NCI-H345 treated with DMSO at 0.1 percent for 48 hours (cell line): ENCODE measurements at regions not wholly inside any gene's neighbourhood (a gene's known extent, or its start where the extent isn't known, plus 50 kb on each side); places are given as distances from the start of the nearest gene placed in this dataset.

Source experiments
- DNase-seq: peaks from one replicate; lab custom pipeline; 2025; ENCODE audit not compliant: unreplicated experiment; lab: John Stamatoyannopoulos, UW

DNA sequence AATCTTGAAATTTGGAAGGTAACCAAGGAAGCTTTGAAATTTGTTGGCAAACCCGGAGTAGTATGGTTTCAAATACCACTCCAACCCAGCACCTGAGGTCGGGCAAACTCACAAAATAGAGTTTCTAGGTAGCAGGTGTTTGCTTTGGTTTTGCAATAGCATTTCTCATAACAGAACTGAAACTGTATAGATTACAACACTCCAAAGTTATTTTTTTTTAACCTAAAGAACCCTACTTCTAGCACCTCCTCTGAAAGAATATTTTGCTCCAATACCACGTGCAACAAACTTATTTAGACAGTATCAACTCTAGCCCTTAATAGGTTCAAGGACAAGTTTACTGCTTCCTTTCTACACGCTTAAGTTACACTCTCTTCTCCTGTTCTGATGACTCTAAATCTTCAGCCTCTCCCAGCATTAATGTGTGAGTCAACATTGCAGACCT is 178.5 kb upstream of the FMN2 start:
- DNase-seq = no peak

DNA sequence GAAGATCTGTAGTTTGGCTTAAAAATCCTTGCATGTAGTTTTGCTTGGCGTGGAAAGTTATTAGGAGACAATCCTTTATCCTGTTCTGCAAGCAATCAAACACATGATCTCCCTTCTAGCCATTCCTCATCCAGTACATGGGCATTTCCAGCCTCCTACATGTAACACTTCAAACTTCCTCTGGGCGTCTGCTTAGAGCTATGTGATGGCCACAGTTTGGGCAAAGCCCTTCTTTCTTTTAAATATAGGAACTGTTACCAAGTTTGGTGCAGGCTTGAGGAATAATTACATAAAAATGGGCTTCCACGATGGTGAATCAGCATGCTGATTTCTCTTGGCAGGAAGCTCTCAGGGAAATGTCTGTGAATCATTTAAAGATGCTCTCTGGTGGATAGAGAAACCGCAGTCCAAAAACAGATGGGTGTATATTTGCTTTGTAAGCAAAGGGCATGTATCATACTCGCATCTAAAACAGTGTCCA is 176.9 kb upstream of the FMN2 start:
- DNase-seq = no peak

DNA sequence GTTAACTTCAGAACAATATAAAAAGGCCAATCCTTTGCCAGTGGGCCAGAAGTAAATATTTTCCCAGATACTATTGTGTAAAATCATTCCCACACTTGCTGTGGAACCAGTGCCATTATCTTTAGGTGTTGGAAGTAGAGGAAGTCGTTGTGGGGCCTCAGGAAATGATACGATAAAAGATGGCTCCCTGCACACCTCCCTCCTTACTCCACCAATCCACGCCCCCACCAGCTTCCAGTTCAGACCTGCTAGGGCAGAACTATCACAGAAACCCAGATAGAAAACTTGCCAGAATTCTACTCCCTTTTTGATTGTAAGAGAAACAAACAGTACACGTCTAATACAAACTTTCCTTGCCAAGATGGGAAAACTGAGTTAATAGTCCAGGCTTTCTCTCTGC is 173.0 kb upstream of the FMN2 start:
- no peak for DNase-seq

DNA sequence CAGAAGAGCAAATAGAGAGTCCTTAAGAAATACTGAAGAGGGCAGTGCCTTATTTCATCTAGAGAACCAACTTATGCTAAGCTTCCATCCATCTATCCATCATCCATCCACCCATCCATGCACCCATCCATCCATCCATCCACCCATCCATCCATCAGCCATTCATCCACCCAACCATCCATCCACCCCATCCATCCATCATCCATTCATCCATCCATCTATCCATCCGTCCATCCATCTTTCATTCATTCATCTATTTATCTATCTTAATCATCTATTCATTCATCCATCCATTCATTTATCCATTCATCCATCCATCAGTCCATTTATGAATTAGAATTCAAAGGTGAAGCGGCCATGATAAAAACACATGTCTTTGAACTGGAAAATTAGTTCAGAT is 171.5 kb upstream of the FMN2 start:
- DNase-seq = no peak

DNA sequence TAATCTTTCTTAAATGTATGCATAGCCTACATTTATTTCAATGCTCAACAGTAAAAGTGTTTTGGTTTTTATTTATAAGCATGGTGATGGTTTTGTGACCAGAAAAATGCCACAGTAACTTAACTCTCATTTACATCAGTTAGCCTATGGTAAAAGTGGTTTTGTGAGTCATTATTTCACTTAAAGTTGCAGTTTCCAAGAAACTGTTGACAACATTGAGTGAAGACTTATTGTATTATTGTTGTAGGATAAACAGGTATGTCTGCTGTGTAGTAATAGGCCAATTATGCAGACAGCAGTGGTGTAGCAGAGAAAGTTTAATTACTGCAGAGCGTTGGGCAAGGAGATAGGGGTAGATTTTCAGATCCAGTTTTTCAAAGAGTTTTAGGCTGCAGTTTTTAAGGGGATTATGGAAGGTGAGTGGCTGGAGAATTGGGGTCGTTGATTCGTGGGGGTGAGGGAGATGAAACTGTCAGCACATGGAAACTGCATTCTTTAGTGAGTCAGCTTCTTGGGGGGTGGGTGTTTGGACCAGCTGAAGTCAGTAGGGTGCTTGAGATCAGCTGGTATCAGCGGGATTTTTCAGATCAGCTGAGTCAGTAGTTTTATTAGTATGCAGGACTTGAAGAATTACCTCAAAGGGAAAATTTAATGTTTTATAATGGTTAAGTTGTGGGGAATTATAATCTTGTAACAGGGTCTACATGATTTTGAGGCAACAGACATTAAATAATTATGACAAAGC is 168.7 kb upstream of the FMN2 start:
- no peak for DNase-seq

DNA sequence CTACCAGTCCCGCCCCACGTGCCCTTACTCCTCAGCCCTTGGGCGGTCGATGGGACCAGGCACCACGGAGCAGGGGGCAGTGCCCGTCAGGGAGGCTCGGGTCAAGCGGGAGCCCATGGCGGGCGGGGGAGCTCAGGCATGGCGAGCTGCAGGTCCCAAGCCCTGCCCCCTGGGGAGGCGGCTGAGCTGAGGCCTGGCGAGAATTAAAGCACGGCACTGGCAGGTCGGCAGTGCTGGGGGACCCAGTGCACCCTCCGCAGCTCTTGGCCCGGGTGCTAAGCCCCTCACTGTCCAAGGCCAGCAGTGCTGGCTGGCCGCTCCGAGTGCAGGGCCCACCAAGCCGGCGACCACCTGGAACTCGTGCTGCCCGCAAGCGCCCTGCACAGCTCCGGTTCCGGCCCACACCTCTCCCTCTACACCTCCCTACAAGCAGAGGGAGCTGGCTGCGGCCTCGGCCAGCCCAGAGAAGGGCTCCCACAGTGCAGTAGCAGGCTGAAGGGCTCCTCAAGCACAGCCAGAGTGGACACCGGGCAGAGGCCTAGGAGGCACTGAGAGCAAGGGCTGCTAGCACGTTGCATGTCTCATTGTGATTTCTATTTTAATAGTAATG is 166.8 kb upstream of the FMN2 start:
- DNase-seq = no peak

DNA sequence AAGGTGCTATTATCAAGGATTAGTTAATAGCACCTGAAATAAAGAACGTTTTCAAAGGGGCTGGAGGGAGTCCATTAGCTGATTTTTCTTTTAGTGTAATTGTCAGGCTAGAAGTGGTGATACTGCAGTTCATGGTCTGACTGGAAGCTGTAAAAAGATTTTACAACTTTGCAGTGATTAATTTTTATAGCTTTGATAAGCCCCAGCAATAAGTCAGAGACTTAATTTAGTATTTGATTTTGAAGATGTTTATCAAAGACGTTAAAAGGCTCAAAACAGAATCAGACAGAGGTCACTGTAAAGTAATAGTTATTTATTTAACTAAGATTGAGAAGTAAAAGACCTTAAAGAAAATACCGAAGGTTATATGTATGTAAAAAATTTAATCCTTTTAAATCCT is 165.5 kb upstream of the FMN2 start:
- no peak for DNase-seq

DNA sequence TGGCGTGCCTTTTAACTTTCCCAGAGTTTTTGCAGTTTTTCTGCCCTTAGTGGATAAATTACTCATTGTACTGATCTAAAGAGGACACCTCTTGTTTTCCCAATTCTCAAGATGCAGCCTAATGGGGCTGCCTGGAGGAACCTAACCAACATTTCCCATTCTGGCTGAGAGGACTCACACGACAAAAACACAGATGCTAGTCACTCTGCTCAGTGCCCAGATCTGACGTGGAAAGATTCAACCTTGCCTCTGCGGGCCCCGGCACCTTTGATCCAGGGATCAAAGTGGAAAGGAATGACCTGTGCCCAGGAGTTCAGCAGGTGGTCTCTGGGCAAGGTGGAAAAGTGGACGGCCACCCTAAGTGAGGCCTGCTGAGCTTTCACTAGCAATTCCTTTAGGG is 162.4 kb upstream of the FMN2 start:
- DNase-seq = no peak

DNA sequence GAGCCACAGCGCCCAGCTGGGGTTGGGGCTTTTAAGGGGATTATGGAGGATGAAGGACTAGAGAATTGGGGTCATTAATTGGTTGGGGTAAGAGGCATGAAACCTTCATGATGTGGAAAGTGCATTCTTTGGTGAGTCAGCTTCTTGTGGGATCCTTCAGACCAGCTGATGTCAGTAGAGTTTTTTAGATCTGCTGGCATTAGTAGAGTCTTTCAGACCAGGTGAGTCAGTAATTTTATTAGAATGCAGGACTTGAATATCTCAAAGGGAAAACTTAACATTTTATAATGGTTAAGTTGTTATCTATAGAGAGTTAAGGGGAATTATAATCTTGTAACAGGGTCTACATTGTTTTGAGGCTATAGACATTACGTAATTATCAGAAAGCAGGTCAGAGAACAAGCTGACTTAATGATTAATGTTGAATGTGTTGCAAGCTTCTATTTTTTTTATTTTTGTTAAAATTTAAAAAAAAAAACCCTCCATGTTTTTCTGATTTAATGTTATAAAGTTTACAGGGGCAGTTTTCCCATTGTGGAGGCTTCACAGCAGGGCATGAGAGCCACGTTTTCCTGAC is 160.9 kb upstream of the FMN2 start:
- no peak for DNase-seq

DNA sequence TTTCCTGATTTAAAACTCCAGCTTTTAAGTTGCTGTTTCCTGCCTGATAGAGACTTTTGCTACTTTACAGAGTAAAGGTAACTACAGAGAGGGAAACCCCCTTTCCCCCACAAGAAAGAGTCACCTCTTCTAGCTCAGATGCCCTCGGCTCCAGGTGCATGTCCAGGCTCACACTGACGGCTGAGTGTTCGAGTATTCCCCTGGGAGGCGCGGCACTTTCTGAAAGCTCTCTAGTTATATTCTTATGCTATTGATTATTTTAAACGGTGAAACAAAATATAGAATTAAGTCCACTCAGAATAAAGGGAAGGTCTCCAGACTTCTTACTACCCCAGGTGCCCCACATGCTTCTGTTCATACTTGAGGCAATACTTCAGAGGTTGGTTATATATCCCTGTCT is 160.3 kb upstream of the FMN2 start:
- DNase-seq = no peak

DNA sequence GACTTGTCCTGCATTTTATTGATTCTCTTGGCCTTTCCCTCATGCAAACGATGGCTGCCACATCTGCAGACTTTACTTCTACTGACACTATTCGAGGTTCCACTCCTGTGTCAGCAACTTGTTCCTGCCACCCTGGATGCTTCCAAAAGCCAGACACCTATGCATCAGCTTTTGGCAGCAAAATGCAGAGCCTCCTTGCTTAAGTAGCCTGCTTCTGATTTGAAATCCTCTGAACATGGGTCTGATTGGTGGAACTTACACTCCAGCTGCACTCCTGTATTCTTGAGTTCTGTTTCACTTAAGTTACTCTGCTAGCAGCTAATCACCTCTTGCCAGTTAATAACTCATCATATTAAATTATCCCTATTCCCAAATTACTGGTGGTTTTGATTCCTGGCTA is 152.1 kb upstream of the FMN2 start:
- no peak for DNase-seq

DNA sequence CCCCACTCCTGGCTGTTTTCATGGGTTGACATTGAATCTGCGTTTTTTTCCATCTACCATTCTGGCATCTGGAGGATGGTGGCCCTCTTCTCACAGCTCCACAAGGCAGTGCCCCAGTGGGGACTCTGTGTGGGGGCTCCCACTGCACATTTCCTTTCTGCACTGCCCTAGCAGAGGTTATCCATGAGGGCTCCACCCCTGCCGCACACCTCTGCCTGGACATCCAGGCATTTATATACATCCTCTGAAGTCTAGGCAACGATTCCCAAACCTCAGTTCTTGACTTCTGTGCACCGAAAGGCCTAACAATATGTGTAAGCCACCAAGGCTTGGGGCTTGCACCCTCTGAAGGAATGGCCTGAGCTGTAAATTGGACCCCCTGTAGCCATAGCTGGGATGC is 147.9 kb upstream of the FMN2 start:
- DNase-seq = no peak

DNA sequence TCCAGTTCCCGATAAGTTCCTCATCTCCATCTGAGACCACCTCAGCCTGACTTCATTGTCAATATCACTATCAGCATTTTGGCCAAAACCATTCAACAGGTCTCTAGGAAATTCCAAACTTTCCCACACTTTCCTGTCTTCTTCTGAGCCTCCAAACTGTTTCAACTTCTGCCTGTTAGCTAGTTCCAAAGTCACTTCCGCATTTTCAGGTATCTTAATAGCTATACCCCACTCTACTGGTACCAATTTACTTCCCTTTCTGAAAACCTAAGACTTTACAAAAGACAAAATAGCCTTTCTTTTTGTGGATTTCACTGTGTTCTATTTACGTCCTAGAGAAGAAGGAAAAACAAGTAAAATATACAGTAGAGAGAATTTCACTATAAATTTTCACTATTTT is 147.0 kb upstream of the FMN2 start:
- DNase-seq = no peak

DNA sequence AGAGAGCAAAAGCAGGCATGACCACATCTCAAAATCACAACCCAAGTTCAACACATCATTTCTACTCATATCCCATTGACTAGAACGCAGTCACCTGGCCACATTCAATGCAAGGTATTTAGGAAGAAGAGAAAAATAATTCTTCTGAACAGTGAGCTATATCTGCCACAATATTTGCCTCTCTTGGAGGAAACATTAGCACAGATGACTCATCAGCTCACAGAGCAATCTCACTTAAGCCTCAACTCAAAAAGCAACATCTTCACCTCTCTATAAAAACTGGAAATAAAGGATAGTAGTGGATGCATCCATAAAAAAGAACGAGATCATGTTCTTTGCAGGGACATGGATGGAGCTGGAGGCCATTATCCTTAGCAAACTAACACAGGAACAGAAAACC is 143.9 kb upstream of the FMN2 start:
- DNase-seq = no peak

DNA sequence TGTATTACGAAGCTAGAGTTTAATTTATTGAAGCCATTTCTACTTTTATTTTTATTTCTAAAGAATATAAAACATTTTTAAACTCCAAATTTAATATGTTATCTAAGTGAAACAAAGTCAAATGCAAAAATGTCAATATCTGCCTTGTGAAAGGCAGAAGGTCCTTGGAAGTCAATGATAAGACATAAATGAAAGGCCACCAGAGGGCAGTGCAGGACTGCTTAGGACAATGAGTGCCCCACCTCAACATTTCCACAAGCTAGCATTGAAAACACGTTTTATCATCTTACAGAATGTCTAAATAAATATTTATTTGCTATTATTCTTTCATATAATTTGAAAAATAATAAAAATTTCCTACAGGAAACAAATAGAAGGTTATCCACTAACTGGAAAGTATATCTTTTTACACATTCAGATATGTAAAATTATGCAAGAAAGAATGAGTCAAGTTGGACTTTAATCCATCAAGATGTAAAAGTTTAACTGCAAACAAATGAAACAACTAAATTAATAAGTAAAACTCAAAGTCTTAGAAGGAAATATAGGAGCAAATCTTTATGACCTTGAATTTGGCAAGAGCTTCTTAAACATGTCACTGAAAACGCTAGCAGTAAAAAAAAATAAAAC is 140.1 kb upstream of the FMN2 start:
- DNase-seq = peak; percentile 53

DNA sequence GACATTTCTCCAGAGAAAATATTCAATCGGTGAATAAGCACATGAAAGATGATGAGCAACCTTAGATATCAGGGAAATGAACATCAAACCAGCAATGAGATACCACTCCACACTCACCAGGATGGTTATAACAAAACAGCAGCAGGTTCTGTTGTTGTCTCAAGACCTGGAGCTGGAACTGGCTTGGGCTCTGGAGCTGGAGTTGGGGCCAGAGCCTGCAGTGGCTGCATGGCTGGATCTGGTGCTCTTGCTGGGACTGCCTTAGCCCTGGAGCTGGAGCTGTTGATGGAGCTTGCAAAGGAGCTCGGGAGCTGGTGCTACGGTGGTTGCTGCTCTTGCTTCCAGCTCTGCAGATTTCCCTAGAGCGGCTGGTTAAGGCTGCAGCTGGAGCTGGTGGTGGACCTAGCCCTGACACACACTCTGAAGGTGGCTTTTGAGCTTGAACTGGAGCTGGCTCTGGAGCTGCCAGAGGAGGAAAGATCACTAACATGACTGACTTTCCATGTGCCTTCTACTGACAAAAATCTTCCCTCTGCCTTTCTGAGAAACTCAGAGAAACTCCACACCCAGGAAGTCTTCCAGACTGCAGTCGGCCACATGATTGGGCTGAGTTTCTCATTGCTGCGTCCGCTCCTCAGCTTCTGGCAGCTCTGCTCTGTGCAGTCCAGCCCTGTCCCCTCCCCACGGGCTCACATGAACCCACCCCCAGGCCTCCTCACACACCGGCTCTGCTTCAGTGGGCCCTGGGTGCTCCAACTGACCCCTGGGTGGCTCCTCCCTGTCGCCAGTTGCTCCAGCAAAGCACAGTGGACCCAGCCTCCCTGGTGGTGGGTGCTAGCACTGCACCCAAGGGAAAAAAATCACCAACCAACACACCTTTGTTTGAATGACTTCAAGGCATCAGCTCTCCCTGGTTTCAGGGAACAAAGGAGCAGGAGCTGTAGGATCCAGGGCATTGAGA is 139.1 kb upstream of the FMN2 start:
- DNase-seq = no peak

DNA sequence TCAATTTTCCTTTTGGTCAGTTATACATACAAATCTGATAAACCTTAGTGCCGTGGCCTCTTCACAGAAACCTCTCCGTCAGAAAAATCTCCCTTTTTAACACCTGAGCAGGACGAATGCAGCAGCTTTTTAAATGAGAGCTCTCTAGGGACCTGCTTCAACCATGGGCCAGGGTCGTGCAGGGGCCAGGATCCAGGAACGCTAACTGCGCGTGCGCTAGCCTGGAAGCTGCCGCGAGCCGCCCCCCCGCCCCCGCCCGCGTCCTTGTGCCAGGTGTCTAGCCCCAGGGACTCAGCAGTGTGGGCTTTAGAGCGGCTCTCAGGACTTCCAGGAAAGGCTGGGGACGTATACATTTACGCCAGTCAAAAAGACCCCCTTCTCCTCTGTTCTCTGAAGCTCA is 136.8 kb upstream of the FMN2 start:
- DNase-seq = no peak

DNA sequence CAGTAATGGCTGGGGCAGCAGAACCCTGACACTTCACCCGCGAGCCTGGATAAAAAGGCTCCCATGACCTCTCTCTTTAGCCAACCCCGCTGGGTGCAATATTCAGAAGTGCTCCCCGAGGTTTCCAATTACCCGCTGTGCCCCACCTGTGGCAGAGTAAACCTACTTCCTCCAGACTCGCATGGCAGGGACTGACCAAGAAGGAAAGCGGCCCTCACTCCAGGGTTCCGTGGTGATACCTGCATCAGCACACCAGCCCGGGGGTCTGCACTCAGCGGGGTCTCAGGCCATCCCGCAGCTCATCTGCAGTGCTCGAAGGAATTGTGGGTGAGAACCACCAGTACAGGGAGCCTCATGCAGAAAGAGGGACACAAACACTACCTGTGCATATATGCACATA is 136.3 kb upstream of the FMN2 start:
- no peak for DNase-seq

DNA sequence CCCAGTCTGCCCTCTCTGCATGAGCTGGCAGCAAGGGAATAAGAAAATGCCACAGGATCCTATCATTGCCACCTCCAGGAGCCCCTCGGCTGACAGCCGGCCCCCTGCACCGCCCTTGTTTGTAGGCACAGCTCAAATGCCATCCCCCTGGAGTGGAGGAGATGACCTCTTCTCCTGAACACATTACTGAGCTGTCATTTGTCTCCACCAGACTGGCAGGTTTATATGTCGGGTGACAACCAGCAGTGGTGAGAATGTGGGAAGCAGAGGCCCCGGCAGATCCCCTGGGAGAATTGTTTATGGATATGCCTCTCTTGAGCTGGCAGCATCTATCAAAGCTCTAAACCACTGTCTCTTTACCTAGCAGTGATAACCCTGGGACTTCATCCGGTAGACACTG is 135.4 kb upstream of the FMN2 start:
- no peak for DNase-seq

DNA sequence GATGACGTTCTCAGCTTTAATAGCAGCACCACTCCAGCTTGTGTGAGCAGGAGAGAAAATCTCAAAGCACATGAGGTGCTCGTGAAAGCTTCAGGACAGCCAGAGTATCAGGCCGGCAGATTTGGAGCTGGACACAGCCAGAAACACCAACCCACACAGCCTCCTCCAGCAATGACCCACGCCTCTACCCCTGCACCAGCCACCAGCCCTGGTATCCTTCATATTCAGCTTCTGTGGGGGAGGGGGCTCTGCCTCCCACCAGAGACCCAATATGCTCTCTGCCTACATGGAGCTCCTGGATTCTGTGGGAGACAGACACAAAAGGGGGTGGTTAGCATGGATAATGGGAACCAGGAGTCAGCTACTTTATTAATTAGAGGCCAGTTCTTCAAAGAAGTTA is 133.6 kb upstream of the FMN2 start:
- DNase-seq = no peak

DNA sequence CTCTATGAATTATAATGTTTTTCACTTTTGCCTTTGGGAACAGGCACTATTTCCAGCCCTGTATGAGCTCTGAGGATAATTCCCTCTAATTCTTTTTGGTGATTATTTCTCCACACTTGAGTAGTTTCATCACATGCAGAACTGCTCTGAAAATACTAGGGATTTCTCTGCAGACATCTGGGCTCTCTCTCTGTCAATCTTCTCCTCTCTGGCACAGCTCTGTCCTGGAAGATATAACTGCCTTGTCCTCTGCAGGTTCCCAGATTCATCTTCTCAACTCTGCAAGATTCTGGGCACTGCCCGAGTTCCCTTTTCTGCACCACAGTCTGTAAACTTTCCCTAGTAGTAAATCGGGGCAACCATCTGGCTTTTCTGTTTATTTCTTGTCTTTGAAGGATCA is 131.3 kb upstream of the FMN2 start:
- no peak for DNase-seq
